H1 (cell line): ENCODE measurements at regions not wholly inside any gene's neighbourhood (a gene's known extent, or its start where the extent isn't known, plus 50 kb on each side); places are given as distances from the start of the nearest gene placed in this dataset.
"Not testable (repeated sequence)": the region's sequence is repeated elsewhere in the genome, so short reads cannot be mapped to it uniquely, and the experiment has no call there.

Experiments used
- CTCF ChIA-PET: fragments of 300-600 bp; sonication (Branson Sonifier 250); formaldehyde crosslinking; loops from one replicate; lab custom pipeline; 2021; ENCODE audit not compliant: partially characterized antibody; lab: Charles Lee
- POLR2A ChIA-PET: fragments of 300-600 bp; sonication (Branson Sonifier 250); formaldehyde crosslinking; loops from one replicate; lab custom pipeline; 2021; ENCODE audit warnings: inconsistent platforms; ENCODE audit not compliant: partially characterized antibody; lab: Charles Lee
- DNase-seq, 2 experiments: peaks; one replicate each; pipeline versions ENCODE4 v3.0.0 to v3.0.0-alpha.2; 2010 to 2022; ENCODE audit warnings: low spot score in 2 of 2, low read depth in 1 of 2, mixed read lengths in 1 of 2
- FAIRE-seq: peaks from 2 replicates; lab custom pipeline; 2011; peaks lifted over from hg19 to GRCh38; lab: Jason Lieb, UNC
- H2AFZ ChIP-seq: 2 replicates; pipeline ENCODE4 v1.8.1; 2012; ENCODE audit warnings: low read length, inconsistent platforms
- H2AK5ac ChIP-seq: 2 replicates; pipeline ENCODE4 v1.6.1; 2013; ENCODE audit warnings: low read depth, low read length
- H2BK120ac ChIP-seq: replicated peaks from 2 replicates; pipeline ENCODE3; 2013; ENCODE audit warnings: low read depth, low read length, inconsistent platforms
- H2BK12ac ChIP-seq: 2 replicates; pipeline ENCODE4 v1.6.1; 2013; ENCODE audit warnings: low read depth, low read length
- H2BK15ac ChIP-seq: 2 replicates; pipeline ENCODE4 v1.6.1; 2013; ENCODE audit warnings: low read length
- H2BK20ac ChIP-seq: 2 replicates; pipeline ENCODE4 v1.6.1; 2013; ENCODE audit warnings: low read length
- H2BK5ac ChIP-seq: 2 replicates; pipeline ENCODE4 v1.6.1; 2013; ENCODE audit warnings: low read depth, low read length
- H3K14ac ChIP-seq: 2 replicates; pipeline ENCODE4 v1.6.1; 2013; ENCODE audit warnings: inconsistent platforms; ENCODE audit not compliant: insufficient read length
- H3K18ac ChIP-seq: 2 replicates; pipeline ENCODE4 v1.6.1; 2013; ENCODE audit warnings: low read length; ENCODE audit errors: extremely low read depth
- H3K23ac ChIP-seq: 2 replicates; pipeline ENCODE4 v1.6.1; 2013; ENCODE audit warnings: inconsistent platforms; ENCODE audit not compliant: insufficient read length
- H3K23me2 ChIP-seq: 2 replicates; pipeline ENCODE4 v1.6.1; 2013; ENCODE audit warnings: low read depth, low read length
- H3K27ac ChIP-seq: 2 replicates; pipeline ENCODE4 v1.6.1; 2011; ENCODE audit warnings: low read depth, low read length, inconsistent platforms
- H3K27me3 ChIP-seq, 4 experiments: replicated peaks in 1 of 4; 1 replicate in 1 of 4; 2 replicates in 3 of 4; pipeline versions ENCODE4 v1.6.1 to v1.8.1; 2011 to 2013; ENCODE audit warnings: low read length in 3 of 4, mild to moderate bottlenecking in 3 of 4, inconsistent platforms in 2 of 4, mixed read lengths in 2 of 4, moderate library complexity in 1 of 4; ENCODE audit not compliant: control insufficient read depth in 3 of 4, insufficient read depth in 3 of 4; ENCODE audit errors: extremely low read depth in 1 of 4
- H3K36me3 ChIP-seq, 4 experiments: 2 replicates each; pipeline versions ENCODE4 v1.6.1 to v1.8.1; 2011 to 2013; ENCODE audit warnings: mild to moderate bottlenecking in 4 of 4, low read length in 3 of 4, moderate library complexity in 2 of 4, control low read depth in 1 of 4, inconsistent platforms in 1 of 4; ENCODE audit not compliant: insufficient read depth in 4 of 4, control insufficient read depth in 2 of 4
- H3K4ac ChIP-seq: replicated peaks from 2 replicates; pipeline ENCODE3; 2013; ENCODE audit warnings: low read length, low read depth, mixed read lengths, inconsistent platforms; ENCODE audit not compliant: insufficient read length
- H3K4me1 ChIP-seq, 4 experiments: replicated peaks in 1 of 4; 1 replicate in 1 of 4; 2 replicates in 3 of 4; pipeline versions ENCODE4 v1.6.1 to v1.8.1; 2011 to 2013; ENCODE audit warnings: low read length in 3 of 4, inconsistent platforms in 2 of 4, mixed read lengths in 1 of 4; ENCODE audit not compliant: insufficient read depth in 4 of 4, control insufficient read depth in 3 of 4
- H3K4me2 ChIP-seq, 2 experiments: 2 replicates each; pipeline versions ENCODE4 v1.6.1 to v1.8.1; 2011 to 2013; ENCODE audit warnings: low read depth in 2 of 2, low read length in 2 of 2, control low read depth in 1 of 2, inconsistent platforms in 1 of 2, mild to moderate bottlenecking in 1 of 2; ENCODE audit not compliant: insufficient read depth in 1 of 2
- H3K4me3 ChIP-seq, 4 experiments: fragments of 200-600, 300-600 bp in 1 of 4; sonication (generic), shearing (Covaris generic), sonication (Bioruptor Twin) in 1 of 4; 2 replicates each; pipeline versions ENCODE4 v1.5.1 to v1.8.1; 2011 to 2016; ENCODE audit warnings: low read length in 4 of 4, low read depth in 3 of 4, control low read depth in 2 of 4, inconsistent platforms in 2 of 4, mild to moderate bottlenecking in 2 of 4, mixed read lengths in 1 of 4, moderate library complexity in 1 of 4; ENCODE audit not compliant: insufficient read depth in 2 of 4; ENCODE audit errors: extremely low read depth in 1 of 4
- H3K56ac ChIP-seq: replicated peaks from 2 replicates; pipeline ENCODE3; 2013; ENCODE audit warnings: low read depth, mild to moderate bottlenecking, mixed read lengths, low read length, inconsistent platforms; ENCODE audit not compliant: insufficient read length
- H3K79me1 ChIP-seq: 2 replicates; pipeline ENCODE4 v1.6.1; 2013; ENCODE audit warnings: low read depth, low read length, control low read depth
- H3K79me2 ChIP-seq, 2 experiments: 2 replicates each; pipeline versions ENCODE4 v1.6.1 to v1.8.1; 2012 to 2013; ENCODE audit warnings: low read length in 2 of 2, mild to moderate bottlenecking in 2 of 2, inconsistent platforms in 1 of 2; ENCODE audit not compliant: insufficient read depth in 2 of 2, control insufficient read depth in 1 of 2
- H3K9ac ChIP-seq, 4 experiments: replicated peaks in 1 of 4; 1 replicate in 1 of 4; 2 replicates in 3 of 4; pipeline versions ENCODE4 v1.6.1 to v1.8.1; 2011 to 2013; ENCODE audit warnings: low read depth in 3 of 4, low read length in 3 of 4, control low read depth in 2 of 4, mild to moderate bottlenecking in 2 of 4, moderate library complexity in 2 of 4, inconsistent platforms in 1 of 4; ENCODE audit errors: extremely low read depth in 1 of 4
- H3K9me3 ChIP-seq, 2 experiments: 2 replicates each; pipeline versions ENCODE4 v1.6.1 to v1.8.1; 2012 to 2013; ENCODE audit warnings: mild to moderate bottlenecking in 2 of 2, moderate library complexity in 2 of 2, control low read depth in 1 of 2, inconsistent platforms in 1 of 2, low read depth in 1 of 2, low read length in 1 of 2, mixed read lengths in 1 of 2; ENCODE audit not compliant: insufficient read depth in 2 of 2
- H4K20me1 ChIP-seq, 2 experiments: replicated peaks in 1 of 2; 2 replicates each; pipeline versions ENCODE3 to v1.8.1; 2011 to 2013; ENCODE audit warnings: inconsistent platforms in 2 of 2, low read length in 2 of 2, mild to moderate bottlenecking in 1 of 2; ENCODE audit not compliant: insufficient read depth in 2 of 2, control insufficient read depth in 1 of 2
- H4K5ac ChIP-seq: 2 replicates; pipeline ENCODE4 v1.6.1; 2013; ENCODE audit warnings: low read length, low read depth, mixed read lengths, inconsistent platforms; ENCODE audit not compliant: insufficient read length
- H4K8ac ChIP-seq: 2 replicates; pipeline ENCODE4 v1.8.0; 2013; ENCODE audit warnings: mild to moderate bottlenecking, moderate library complexity, low read length, inconsistent platforms; ENCODE audit not compliant: insufficient read depth; ENCODE audit errors: extremely low read depth
- H4K91ac ChIP-seq: replicated peaks from 2 replicates; pipeline ENCODE3; 2013; ENCODE audit warnings: low read length, mixed read lengths, inconsistent platforms; ENCODE audit not compliant: insufficient read length
- WGBS, 2 experiments: shearing (Covaris generic) in 1 of 2; methylation state at CpG; one replicate each; pipeline versions ENCODE4 v1.1.6 to v1.1.7; 2013 to 2015; ENCODE audit warnings: low lambda C conversion rate in 2 of 2, mixed read lengths in 2 of 2, inconsistent platforms in 1 of 2, low coverage in 1 of 2, missing lambda C conversion rate in 1 of 2; ENCODE audit not compliant: insufficient replicate concordance in 2 of 2, insufficient coverage in 1 of 2, insufficient read length in 1 of 2; ENCODE audit errors: extremely low coverage in 1 of 2, missing lambda C conversion rate in 1 of 2; 5-methylcytosine and 5-hydroxymethylcytosine counted together

GRCh38 chr13:18618442-18618841 is 563.2 kb downstream of the TUBA3C start:
- H4K91ac ChIP-seq, H3K23me2 ChIP-seq, H3K14ac ChIP-seq, H4K5ac ChIP-seq, H3K79me2 ChIP-seq, H2BK15ac ChIP-seq, POLR2A ChIA-PET, H3K4me2 ChIP-seq, H3K79me1 ChIP-seq, H4K20me1 ChIP-seq, H3K27ac ChIP-seq, H2BK120ac ChIP-seq, FAIRE-seq, H2BK5ac ChIP-seq, H3K4me1 ChIP-seq, H2BK12ac ChIP-seq, CTCF ChIA-PET, H3K18ac ChIP-seq, H2AFZ ChIP-seq, H3K23ac ChIP-seq, H3K56ac ChIP-seq, H2AK5ac ChIP-seq, H3K27me3 ChIP-seq, H3K4me3 ChIP-seq, DNase-seq, H2BK20ac ChIP-seq, H3K4ac ChIP-seq, H3K9ac ChIP-seq, H4K8ac ChIP-seq, H3K36me3 ChIP-seq: not testable (repeated sequence)
- H3K9me3 ChIP-seq: peaks cover 0 to 12% of the 10 kb centered on the region in 2 experiments; a peak in 2 of 4 replicates
- WGBS, 2 experiments: 67% methylated on average over 1 of the region's 4 CpGs; no CpG with 5 or more reads in 1 of the 2 experiments

- H3K27ac ChIP-seq, H3K4me2 ChIP-seq, H3K56ac ChIP-seq, H4K5ac ChIP-seq, H3K23me2 ChIP-seq, H3K23ac ChIP-seq, H4K8ac ChIP-seq, DNase-seq, H3K14ac ChIP-seq, H3K4me3 ChIP-seq, H3K79me1 ChIP-seq, H3K4me1 ChIP-seq, CTCF ChIA-PET, FAIRE-seq, H2BK5ac ChIP-seq, H2BK120ac ChIP-seq, H3K79me2 ChIP-seq, H3K4ac ChIP-seq, H2AK5ac ChIP-seq, H3K36me3 ChIP-seq, POLR2A ChIA-PET, H3K18ac ChIP-seq, H2BK20ac ChIP-seq, H2BK12ac ChIP-seq, H4K91ac ChIP-seq, H3K27me3 ChIP-seq, H2BK15ac ChIP-seq, H2AFZ ChIP-seq, H4K20me1 ChIP-seq, H3K9ac ChIP-seq: not testable (repeated sequence)
- 74% methylated on average over 5 of the region's 14 CpGs; no CpG with 5 or more reads in 1 of the 2 experiments for WGBS, 2 experiments
- peaks cover 0 to 28% of the 10 kb centered on the region in 2 experiments; a peak in 2 of 4 replicates for H3K9me3 ChIP-seq
These were observed 571.1 kb downstream of the TUBA3C start for GRCh38 chr13:18610476-18610875.
